Right lobe of liver (tissue), 4 donors: ENCODE measurements at regions not wholly inside any gene's neighbourhood (a gene's known extent, or its start where the extent isn't known, plus 50 kb on each side); places are given as distances from the start of the nearest gene placed in this dataset.

Experiments
- POLR2A ChIP-seq: fragments of 450-650 bp; IDR thresholded peaks from one replicate; pipeline ENCODE4 v1.6.1; 2017; ENCODE audit warnings: antibody characterized with exemption, mild to moderate bottlenecking
- TF ChIP-seq, protein P1 (sequence below), 4 donors: fragments of 200-600 bp in 3 of 4; fragments of 450-650 bp in 1 of 4; IDR thresholded peaks; one replicate each; pipeline versions ENCODE4 v1.5.1 to v1.8.0; 2016 to 2022; ENCODE audit warnings: antibody characterized with exemption in 4 of 4, mild to moderate bottlenecking in 2 of 4
- donor health status: DM: no; HTN: no; CAD: no.
- donor health status: DM: no; HTN: no; CAD: no.
- donor health status: DM: no; HTN: yes; CAD: no.

DNA sequence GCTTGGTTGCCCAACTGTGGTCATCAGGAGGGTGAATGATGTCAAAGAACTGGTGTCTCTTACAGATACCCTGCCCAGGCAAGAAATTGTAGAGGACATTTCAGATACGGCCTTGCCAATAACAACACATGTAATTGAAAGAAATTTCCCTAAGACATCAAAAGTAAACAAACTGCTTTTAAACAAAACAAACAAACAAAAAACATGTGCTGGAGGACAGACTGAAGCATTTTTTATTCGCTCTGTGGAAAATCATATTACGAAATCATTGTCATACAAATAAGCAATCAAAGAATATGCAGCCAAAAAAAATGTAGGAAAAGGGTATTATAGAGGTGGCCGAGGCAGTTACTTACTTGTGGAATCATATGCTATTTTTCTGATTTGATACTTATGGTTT, 52.1 kb upstream of the MYEOV start:
- TF ChIP-seq, protein P1, sequence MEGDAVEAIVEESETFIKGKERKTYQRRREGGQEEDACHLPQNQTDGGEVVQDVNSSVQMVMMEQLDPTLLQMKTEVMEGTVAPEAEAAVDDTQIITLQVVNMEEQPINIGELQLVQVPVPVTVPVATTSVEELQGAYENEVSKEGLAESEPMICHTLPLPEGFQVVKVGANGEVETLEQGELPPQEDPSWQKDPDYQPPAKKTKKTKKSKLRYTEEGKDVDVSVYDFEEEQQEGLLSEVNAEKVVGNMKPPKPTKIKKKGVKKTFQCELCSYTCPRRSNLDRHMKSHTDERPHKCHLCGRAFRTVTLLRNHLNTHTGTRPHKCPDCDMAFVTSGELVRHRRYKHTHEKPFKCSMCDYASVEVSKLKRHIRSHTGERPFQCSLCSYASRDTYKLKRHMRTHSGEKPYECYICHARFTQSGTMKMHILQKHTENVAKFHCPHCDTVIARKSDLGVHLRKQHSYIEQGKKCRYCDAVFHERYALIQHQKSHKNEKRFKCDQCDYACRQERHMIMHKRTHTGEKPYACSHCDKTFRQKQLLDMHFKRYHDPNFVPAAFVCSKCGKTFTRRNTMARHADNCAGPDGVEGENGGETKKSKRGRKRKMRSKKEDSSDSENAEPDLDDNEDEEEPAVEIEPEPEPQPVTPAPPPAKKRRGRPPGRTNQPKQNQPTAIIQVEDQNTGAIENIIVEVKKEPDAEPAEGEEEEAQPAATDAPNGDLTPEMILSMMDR (IDR thresholded peaks at IDR 0.05), result no peak
- TF ChIP-seq POLR2A, result no peak
